Coronary artery (tissue), 2 donors: ENCODE measurements at regions not wholly inside any gene's neighbourhood (a gene's known extent, or its start where the extent isn't known, plus 50 kb on each side); places are given as distances from the start of the nearest gene placed in this dataset.

Experiments
- DNase-seq: peaks from one replicate; pipeline ENCODE4 v3.0.0-alpha.2; 2017; ENCODE audit warnings: low spot score
- H3K27ac ChIP-seq, 2 donors: fragments of 200-600 bp; sonication (generic); one replicate each; pipeline ENCODE4 v1.5.1; 2016 to 2019
- H3K4me3 ChIP-seq: fragments of 200-600 bp; sonication (generic); 2 replicates; pipeline ENCODE4 v1.5.1; 2016; ENCODE audit warnings: mild to moderate bottlenecking, moderate library complexity
- CTCF ChIP-seq: fragments of 200-600 bp; sonication (generic); IDR thresholded peaks from one replicate; pipeline ENCODE4 v1.5.1; 2019; ENCODE audit warnings: antibody characterized with exemption

GRCh38 chr3:193911784-193912340, 224.1 kb upstream of the HES1 start:
- Histone ChIP-seq H3K4me3 (no peak overlapping the region), H3K27ac (no peak overlapping the region)
- no peak for TF ChIP-seq CTCF
- no peak for DNase-seq

GRCh38 chr3:193912621-193913178, 223.2 kb upstream of the HES1 start:
- Histone ChIP-seq H3K4me3 (no peak overlapping the region), H3K27ac (no peak overlapping the region)
- no peak for TF ChIP-seq CTCF
- no peak for DNase-seq

GRCh38 chr3:193914602-193915001, 221.3 kb upstream of the HES1 start:
- H3K27ac ChIP-seq, result no peak overlapping the region
- H3K4me3 ChIP-seq, result no peak overlapping the region
- no peak for TF ChIP-seq CTCF
- DNase-seq, result no peak

- Histone ChIP-seq H3K4me3 (no peak overlapping the region), H3K27ac (no peak overlapping the region)
- no peak for DNase-seq
- TF ChIP-seq CTCF, result no peak
These were observed 220.8 kb upstream of the HES1 start for GRCh38 chr3:193915099-193915498.

GRCh38 chr3:193915613-193916012, 220.3 kb upstream of the HES1 start:
- no peak overlapping the region for H3K4me3 ChIP-seq
- no peak for TF ChIP-seq CTCF
- no peak for DNase-seq
- no peak overlapping the region for H3K27ac ChIP-seq

GRCh38 chr3:193917158-193917557, 218.8 kb upstream of the HES1 start:
- no peak overlapping the region for H3K4me3 ChIP-seq
- DNase-seq, result no peak
- no peak for TF ChIP-seq CTCF
- no peak overlapping the region for H3K27ac ChIP-seq

GRCh38 chr3:193921465-193921864, 214.5 kb upstream of the HES1 start:
- H3K4me3 ChIP-seq, result no peak overlapping the region
- DNase-seq, result no peak
- TF ChIP-seq CTCF, result no peak
- no peak overlapping the region for H3K27ac ChIP-seq
